NB4 (cell line): ENCODE measurements at regions not wholly inside any gene's neighbourhood (a gene's known extent, or its start where the extent isn't known, plus 50 kb on each side); places are given as distances from the start of the nearest gene placed in this dataset.
"Not testable (repeated sequence)": the region's sequence is repeated elsewhere in the genome, so short reads cannot be mapped to it uniquely, and the experiment has no call there.

Source experiments
- DNase-seq: peaks from one replicate; pipeline ENCODE4 v3.0.0; 2010; ENCODE audit warnings: low read depth
- H3K4me3 ChIP-seq: one replicate; pipeline ENCODE4 v1.5.1; 2011; ENCODE audit warnings: mild to moderate bottlenecking, low read depth, low read length, moderate library complexity
- CTCF ChIP-seq: IDR thresholded peaks from one replicate; pipeline ENCODE4 v1.5.1; 2012; ENCODE audit warnings: low read depth, low read length
- MYC ChIP-seq: IDR thresholded peaks from 2 replicates; pipeline ENCODE4 v1.6.1; 2011; ENCODE audit warnings: low read depth, low read length
- POLR2A ChIP-seq: IDR thresholded peaks from 2 replicates; pipeline ENCODE4 v1.6.1; 2011; ENCODE audit warnings: mild to moderate bottlenecking; ENCODE audit not compliant: insufficient read length; ENCODE audit errors: extremely low read depth
- TF ChIP-seq, protein P1 (sequence below): IDR thresholded peaks from 2 replicates; pipeline ENCODE4 v1.6.1; 2011; ENCODE audit warnings: low read depth, low read length

GRCh38 chr3:4906107-4906621, 73.1 kb upstream of the BHLHE40 start:
- TF ChIP-seq POLR2A (no peak), MYC (no peak), CTCF (no peak)
- TF ChIP-seq, protein P1, sequence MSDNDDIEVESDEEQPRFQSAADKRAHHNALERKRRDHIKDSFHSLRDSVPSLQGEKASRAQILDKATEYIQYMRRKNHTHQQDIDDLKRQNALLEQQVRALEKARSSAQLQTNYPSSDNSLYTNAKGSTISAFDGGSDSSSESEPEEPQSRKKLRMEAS = no peak
- DNase-seq = no peak
- no peak overlapping the region for H3K4me3 ChIP-seq

- no peak overlapping the region for H3K4me3 ChIP-seq
- DNase-seq = no peak
- TF ChIP-seq, protein P1 = no peak
- TF ChIP-seq MYC = no peak
- TF ChIP-seq POLR2A = no peak
- no peak for TF ChIP-seq CTCF
These were observed 72.2 kb upstream of the BHLHE40 start for GRCh38 chr3:4907050-4907449.

GRCh38 chr3:4907643-4908432, 71.4 kb upstream of the BHLHE40 start:
- TF ChIP-seq MYC = no peak
- no peak for TF ChIP-seq POLR2A
- no peak for TF ChIP-seq CTCF
- TF ChIP-seq, protein P1 = no peak
- no peak for DNase-seq

DNA sequence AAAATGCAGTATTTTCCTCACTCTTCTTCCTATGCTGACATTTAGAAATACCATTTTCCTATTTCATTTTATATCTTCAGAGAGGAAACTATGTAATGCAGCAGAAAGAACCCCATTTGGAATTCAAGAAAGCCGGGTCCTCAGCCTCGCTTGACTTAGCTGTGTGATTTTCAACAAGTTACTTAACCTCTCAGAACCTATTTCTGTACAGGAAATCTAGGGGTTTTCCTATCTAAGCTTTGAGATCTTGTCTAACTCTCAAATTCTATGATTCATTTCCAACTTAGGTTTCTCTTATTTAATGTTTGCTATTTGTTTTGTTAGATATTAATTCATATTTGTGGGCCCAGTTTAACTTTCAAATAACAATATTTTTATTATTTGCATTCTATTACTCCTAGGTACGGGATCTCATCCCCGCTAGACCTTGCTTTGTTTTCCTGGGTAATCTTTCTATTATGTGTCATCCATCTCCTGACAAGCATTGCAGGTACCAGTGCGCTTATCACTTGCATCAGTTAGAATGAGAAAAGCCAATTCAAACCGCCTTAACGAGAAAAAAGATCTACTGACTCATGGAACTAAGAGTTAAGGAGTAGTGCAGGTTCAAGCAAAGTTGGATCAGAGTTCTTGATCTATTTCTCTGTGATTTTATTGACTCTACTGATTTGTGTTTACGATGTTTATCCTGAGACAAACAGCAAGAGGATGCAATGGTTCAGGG, 70.6 kb upstream of the BHLHE40 start:
- no peak overlapping the region for H3K4me3 ChIP-seq
- TF ChIP-seq POLR2A (no peak), MYC (no peak), CTCF (no peak)
- TF ChIP-seq, protein P1 = no peak
- no peak for DNase-seq

More at GRCh38 chr3:4907643-4908432, 71.4 kb upstream of the BHLHE40 start:
- no peak overlapping the region for H3K4me3 ChIP-seq

GRCh38 chr3:4914464-4914863, 64.8 kb upstream of the BHLHE40 start:
- no peak overlapping the region for H3K4me3 ChIP-seq
- DNase-seq = no peak
- TF ChIP-seq, protein P1 = no peak
- TF ChIP-seq CTCF = no peak
- TF ChIP-seq MYC = no peak
- no peak for TF ChIP-seq POLR2A

DNA sequence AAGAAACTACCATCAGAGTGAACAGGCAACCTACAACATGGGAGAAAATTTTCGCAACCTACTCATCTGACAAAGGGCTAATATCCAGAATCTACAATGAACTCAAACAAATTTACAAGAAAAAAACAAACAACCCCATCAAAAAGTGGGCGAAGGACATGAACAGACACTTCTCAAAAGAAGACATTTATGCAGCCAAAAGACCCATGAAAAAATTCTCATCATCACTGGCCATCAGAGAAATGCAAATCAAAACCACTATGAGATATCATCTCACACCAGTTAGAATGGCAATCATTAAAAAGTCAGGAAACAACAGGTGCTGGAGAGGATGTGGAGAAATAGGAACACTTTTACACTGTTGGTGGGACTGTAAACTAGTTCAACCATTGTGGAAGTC, 57.6 kb upstream of the BHLHE40 start:
- not testable (repeated sequence) for DNase-seq, H3K4me3 ChIP-seq
